ENCODE measurements at regions not wholly inside any gene's neighbourhood (a gene's known extent, or its start where the extent isn't known, plus 50 kb on each side); places are given as distances from the start of the nearest gene placed in this dataset.
"Not testable (repeated sequence)": the region's sequence is repeated elsewhere in the genome, so short reads cannot be mapped to it uniquely, and the experiment has no call there.

- Histone ChIP-seq H3K36me3 (no peaks in the 10 kb centered on the region), H3K9me3 (no peaks in the 10 kb centered on the region), H3K4me3 (no peak overlapping the region), H3K27ac (peak overlapping the region; percentile 27), H3K27me3 (ENCODE audit: low read depth) (no peaks in the 10 kb centered on the region), H3K4me1 (no peaks in the 10 kb centered on the region)
- intact Hi-C loops (cut with DNase I), result no loop called here
- no peak for TF ChIP-seq CTCF (IDR thresholded peaks at IDR 0.05)
- DNase-seq (no peak), ATAC-seq (no peak)
These were observed 64.3 kb upstream of the TRIM24 start for GRCh38 chr7:138395763-138396162.

DNA sequence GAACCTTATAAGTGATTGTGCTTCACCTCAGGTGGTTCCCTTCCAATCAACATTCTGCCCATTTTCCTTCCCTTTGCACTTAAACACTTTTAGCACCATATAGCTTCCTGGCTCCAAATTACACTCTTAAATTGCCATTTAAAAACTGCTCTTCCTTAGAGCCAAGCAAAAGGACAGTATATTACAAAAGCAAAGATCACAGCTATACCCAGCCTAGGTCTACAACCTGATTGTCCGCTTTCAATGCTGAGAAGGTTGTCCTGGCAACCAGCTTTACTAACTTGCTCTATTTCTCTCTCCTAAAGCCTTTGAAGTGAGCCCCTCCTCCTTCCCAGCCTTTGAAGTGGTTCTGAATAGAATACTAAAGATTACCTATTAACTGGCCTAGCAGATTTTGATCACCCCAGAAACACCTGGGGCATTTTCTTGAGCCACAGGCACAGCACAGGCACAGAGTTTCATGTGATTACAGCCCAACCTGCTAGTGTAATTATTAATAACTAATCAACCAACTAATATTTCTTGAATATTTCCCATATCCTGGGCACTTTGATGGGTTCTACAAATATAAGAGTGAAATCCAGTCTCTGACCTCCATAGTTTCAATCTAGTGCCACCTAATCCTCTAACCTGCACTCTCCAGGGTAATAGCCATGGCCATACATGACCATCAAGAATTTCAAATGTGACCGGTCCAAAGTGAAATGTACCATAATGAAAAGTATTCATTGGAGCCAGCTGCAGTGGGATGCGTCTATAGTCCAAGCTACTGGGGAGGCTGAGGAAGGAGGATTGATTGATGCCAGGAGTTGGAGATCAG is 63.6 kb upstream of the TRIM24 start:
- no peak for DNase-seq
- no peaks in the 10 kb centered on the region for H3K4me1 ChIP-seq
- H3K27ac ChIP-seq, result peak overlapping the region; percentile 27
- H3K36me3 ChIP-seq, result no peaks in the 10 kb centered on the region
- no peak for TF ChIP-seq CTCF (IDR thresholded peaks at IDR 0.05)
- intact Hi-C loops (cut with DNase I), result no loop called here
- H3K4me3 ChIP-seq, result no peak overlapping the region
- no peaks in the 10 kb centered on the region for H3K27me3 ChIP-seq (ENCODE audit: low read depth)
- ATAC-seq, result peak; percentile 92 to 95
- no peaks in the 10 kb centered on the region for H3K9me3 ChIP-seq

- H3K9me3 ChIP-seq; H3K4me1 ChIP-seq; H3K36me3 ChIP-seq; H3K4me3 ChIP-seq; intact Hi-C loops (cut with DNase I); DNase-seq; H3K27me3 ChIP-seq (ENCODE audit: low read depth): not testable (repeated sequence)
- H3K27ac ChIP-seq, result peak overlapping the region; percentile 27
- ATAC-seq, result peak in 1 of 2 donors; percentile 7
These were observed 63.0 kb upstream of the TRIM24 start for GRCh38 chr7:138397071-138397433.

- no peak for TF ChIP-seq CTCF (IDR thresholded peaks at IDR 0.05)
- no peak overlapping the region for H3K27ac ChIP-seq
- H3K9me3 ChIP-seq, result no peaks in the 10 kb centered on the region
- ATAC-seq (no peak), DNase-seq (no peak)
- no peaks in the 10 kb centered on the region for H3K27me3 ChIP-seq (ENCODE audit: low read depth)
- intact Hi-C loops (cut with DNase I), result no loop called here
- H3K4me1 ChIP-seq, result no peaks in the 10 kb centered on the region
- H3K36me3 ChIP-seq, result no peaks in the 10 kb centered on the region
- H3K4me3 ChIP-seq, result no peak overlapping the region
These were observed 61.2 kb upstream of the TRIM24 start for GRCh38 chr7:138398857-138399256.

DNA sequence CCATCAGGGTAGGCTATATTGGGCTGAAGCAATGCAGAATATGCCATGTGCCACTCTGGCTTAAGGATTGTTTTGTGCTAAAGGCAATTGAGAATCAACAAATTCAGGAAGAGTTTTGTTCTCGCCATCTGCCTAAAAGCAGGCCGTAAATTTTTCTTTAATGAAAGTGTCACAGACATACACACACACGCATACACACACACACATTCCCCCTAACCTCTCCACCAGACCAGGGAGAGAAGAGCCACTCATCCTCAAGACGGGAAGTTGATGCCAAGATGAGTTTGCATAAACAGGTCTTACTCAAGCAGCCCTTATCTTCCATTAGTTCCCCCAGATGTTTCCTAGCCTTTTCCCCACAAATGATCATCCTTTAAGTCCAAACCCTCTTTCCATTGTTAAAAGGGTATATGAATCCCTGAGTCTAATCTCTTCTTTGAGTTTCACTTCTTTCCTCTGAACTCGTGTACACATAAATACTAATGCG is 59.6 kb upstream of the TRIM24 start:
- Histone ChIP-seq H3K27ac (no peak overlapping the region), H3K27me3 (ENCODE audit: low read depth) (no peaks in the 10 kb centered on the region), H3K9me3 (no peaks in the 10 kb centered on the region), H3K36me3 (no peaks in the 10 kb centered on the region), H3K4me3 (no peak overlapping the region), H3K4me1 (no peaks in the 10 kb centered on the region)
- DNase-seq, result no peak
- ATAC-seq, result no peak
- intact Hi-C loops (cut with DNase I), result no loop called here
- TF ChIP-seq CTCF (IDR thresholded peaks at IDR 0.05), result no peak

DNA sequence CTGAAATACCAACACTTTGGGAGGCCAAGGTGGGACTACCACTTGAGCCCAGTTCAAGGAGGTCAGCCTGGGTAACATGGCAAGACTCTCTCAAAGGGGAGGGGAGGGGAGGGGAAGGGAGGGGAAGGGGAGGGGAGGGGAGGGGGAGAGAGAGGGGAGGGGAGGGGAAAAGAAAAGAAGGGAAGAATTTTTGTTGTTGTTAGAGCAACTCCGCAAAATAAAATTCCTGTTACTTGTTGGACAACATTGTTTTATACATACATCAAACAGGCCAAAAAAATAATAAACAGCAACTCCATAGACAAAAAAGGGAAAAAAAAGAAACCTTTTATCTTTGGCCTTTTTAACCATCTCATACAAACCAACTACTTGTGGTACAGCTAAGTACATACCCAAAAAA is 57.3 kb upstream of the TRIM24 start:
- no peaks in the 10 kb centered on the region for H3K36me3 ChIP-seq
- H3K4me1 ChIP-seq, result no peaks in the 10 kb centered on the region
- H3K4me3 ChIP-seq, result no peak overlapping the region
- H3K9me3 ChIP-seq, result no peaks in the 10 kb centered on the region
- no peak for ATAC-seq
- DNase-seq, result no peak
- no peaks in the 10 kb centered on the region for H3K27me3 ChIP-seq (ENCODE audit: low read depth)
- intact Hi-C loops (cut with DNase I), result no loop called here
- TF ChIP-seq CTCF (IDR thresholded peaks at IDR 0.05), result no peak
- no peak overlapping the region for H3K27ac ChIP-seq
